B cell (primary cell): ENCODE measurements at regions not wholly inside any gene's neighbourhood (a gene's known extent, or its start where the extent isn't known, plus 50 kb on each side); places are given as distances from the start of the nearest gene placed in this dataset.

ENCODE experiments used
- ATAC-seq: fragments of 200-7000 bp; cut with Tn5 transposase; one replicate; pipeline ENCODE4 v1.10.0; 2021; ENCODE audit warnings: low read depth, mild to moderate bottlenecking, moderate number of reproducible peaks, moderate library complexity
- CTCF ChIA-PET: fragments of 350-600 bp; sonication (Branson Sonifier 250); formaldehyde crosslinking; loops from one replicate; lab custom pipeline; 2021; ENCODE audit warnings: antibody characterized with exemption, inconsistent platforms; lab: Charles Lee
- POLR2A ChIA-PET: fragments of 350-600 bp; sonication (Branson Sonifier 250); formaldehyde crosslinking; loops from one replicate; lab custom pipeline; 2021; ENCODE audit warnings: antibody characterized with exemption; lab: Charles Lee
- DNase-seq: peaks from one replicate; pipeline ENCODE4 v3.0.0; 2013
- H2AFZ ChIP-seq: 2 replicates; pipeline ENCODE4 v1.6.1; 2012; ENCODE audit warnings: mild to moderate bottlenecking, low read depth, low read length; ENCODE audit not compliant: insufficient read depth, poor library complexity, severe bottlenecking
- H3K27ac ChIP-seq, 2 donors: 1 replicate in 1 of 2; 2 replicates in 1 of 2; pipeline ENCODE4 v1.5.1; 2012 to 2013; ENCODE audit warnings: low read length in 2 of 2, mild to moderate bottlenecking in 2 of 2, moderate library complexity in 1 of 2
- H3K27me3 ChIP-seq, 4 experiments: fragments of 200-600 bp in 1 of 4; sonication (generic) in 1 of 4; replicated peaks in 1 of 4; 1 replicate in 2 of 4; 2 replicates in 2 of 4; pipeline versions ENCODE4 v1.6.1 to v1.7.0; 2013 to 2016; ENCODE audit warnings: low read length in 3 of 4, mild to moderate bottlenecking in 2 of 4, mixed read lengths in 1 of 4, moderate library complexity in 1 of 4; ENCODE audit not compliant: insufficient read depth in 4 of 4, control insufficient read depth in 3 of 4; ENCODE audit errors: control extremely low read depth in 1 of 4
- H3K36me3 ChIP-seq, 2 experiments: replicated peaks in 1 of 2; 1 replicate in 1 of 2; 2 replicates in 1 of 2; pipeline versions ENCODE4 v1.6.1 to v1.7.1; 2013; ENCODE audit warnings: low read length in 1 of 2; ENCODE audit not compliant: insufficient read depth in 2 of 2, control insufficient read depth in 1 of 2; ENCODE audit errors: control extremely low read depth in 1 of 2, extremely low read depth in 1 of 2
- H3K4me1 ChIP-seq, 2 donors: fragments of 200-600 bp in 1 of 2; sonication (generic) in 1 of 2; 1 replicate in 1 of 2; 2 replicates in 1 of 2; pipeline versions ENCODE4 v1.5.1 to v1.6.1; 2013 to 2017; ENCODE audit warnings: low read length in 2 of 2; ENCODE audit not compliant: control insufficient read depth in 2 of 2, insufficient read depth in 2 of 2
- H3K4me2 ChIP-seq: replicated peaks from 2 replicates; pipeline ENCODE3; 2012; ENCODE audit warnings: mild to moderate bottlenecking, low read depth, low read length; ENCODE audit not compliant: poor library complexity, severe bottlenecking
- H3K4me3 ChIP-seq, 5 experiments: fragments of 200-600 bp in 1 of 5; sonication (generic) in 1 of 5; 1 replicate in 3 of 5; 2 replicates in 2 of 5; pipeline versions ENCODE4 v1.5.1 to v1.7.0; 2011 to 2016; ENCODE audit warnings: low read length in 4 of 5, mild to moderate bottlenecking in 4 of 5, low read depth in 2 of 5, control low read depth in 1 of 5, moderate library complexity in 1 of 5; ENCODE audit not compliant: insufficient read depth in 1 of 5; ENCODE audit errors: control extremely low read depth in 1 of 5, extremely low read depth in 1 of 5
- H3K79me2 ChIP-seq: fragments of 200-600 bp; sonication (generic); one replicate; pipeline ENCODE4 v1.6.0; 2016; ENCODE audit warnings: low read length; ENCODE audit not compliant: control insufficient read depth, insufficient read depth
- H3K9ac ChIP-seq: fragments of 200-600 bp; sonication (generic); 2 replicates; pipeline ENCODE4 v1.6.1; 2017; ENCODE audit warnings: mild to moderate bottlenecking, low read length, moderate library complexity
- H3K9me3 ChIP-seq, 3 donors: one replicate each; pipeline versions ENCODE4 v1.6.1 to v1.7.1; 2013; ENCODE audit warnings: low read length in 2 of 3; ENCODE audit not compliant: control insufficient read depth in 2 of 3, insufficient read depth in 1 of 3; ENCODE audit errors: control extremely low read depth in 1 of 3
- H4K20me1 ChIP-seq: 2 replicates; pipeline ENCODE4 v1.6.0; 2012; ENCODE audit warnings: mild to moderate bottlenecking, low read length; ENCODE audit not compliant: insufficient read depth, control insufficient read depth, poor library complexity, severe bottlenecking
- H3K27ac Mint-ChIP-seq: one replicate; pipeline ENCODE4 v1.8.0; 2021; ENCODE audit warnings: mixed read lengths
- H3K27me3 Mint-ChIP-seq: one replicate; pipeline ENCODE4 v1.8.0; 2021; ENCODE audit warnings: mixed read lengths
- H3K4me1 Mint-ChIP-seq: one replicate; pipeline ENCODE4 v1.8.0; 2021; ENCODE audit warnings: mixed read lengths
- H3K4me3 Mint-ChIP-seq: one replicate; pipeline ENCODE4 v1.8.0; 2021; ENCODE audit warnings: mixed read lengths
- H3K9me3 Mint-ChIP-seq: one replicate; pipeline ENCODE4 v1.8.0; 2022; ENCODE audit warnings: mixed read lengths; ENCODE audit not compliant: insufficient read depth
- EZH2 ChIP-seq: IDR thresholded peaks from 2 replicates; pipeline ENCODE4 v1.6.1; 2012; ENCODE audit warnings: borderline replicate concordance, low read depth, mild to moderate bottlenecking, moderate library complexity, low read length; ENCODE audit not compliant: insufficient read depth, poor library complexity, severe bottlenecking
- WGBS: methylation state at CpG from one replicate; pipeline ENCODE4 v1.1.5; 2013; ENCODE audit warnings: missing lambda C conversion rate; ENCODE audit not compliant: insufficient coverage; 5-methylcytosine and 5-hydroxymethylcytosine counted together
- intact Hi-C: fragments of 100-400 bp; cut with micrococcal nuclease; formaldehyde crosslinking; loops from one replicate; pipeline ENCODE4 v1.10.0; 2022
- TF ChIP-seq, protein P1 (sequence below): fragments of 200-600 bp; IDR thresholded peaks from one replicate; pipeline ENCODE4 v1.8.0; 2022; ENCODE audit warnings: antibody characterized with exemption, mild to moderate bottlenecking

DNA sequence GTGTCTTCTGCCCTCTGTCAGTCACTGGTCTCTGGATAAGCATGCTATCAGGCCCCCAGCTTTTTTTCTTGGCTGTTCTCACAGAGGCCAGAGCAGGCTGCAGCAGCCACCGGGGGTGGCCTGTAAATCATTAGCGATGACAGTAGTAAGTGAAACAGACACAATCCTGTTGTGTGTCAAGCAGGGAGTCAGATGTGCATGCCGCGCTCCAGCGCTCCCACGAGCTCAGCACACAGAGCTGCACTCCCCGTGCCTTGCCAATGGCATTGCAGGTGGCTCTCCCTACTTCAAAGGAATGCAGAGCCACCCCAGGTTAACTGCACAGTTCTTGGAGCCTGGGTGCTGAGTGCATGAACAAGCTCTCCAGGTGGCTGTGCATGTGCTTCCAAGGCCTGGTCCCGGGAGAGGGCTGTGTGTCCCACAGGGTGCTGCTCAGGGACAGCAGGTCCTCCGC lies 226.1 kb downstream of the GLRX3 start:
- Histone ChIP-seq H3K4me3 (no peak overlapping the region), H3K27me3 (no peaks in the 10 kb centered on the region), H3K4me1 (no peaks in the 10 kb centered on the region), H3K9ac (no peak overlapping the region), H3K4me2 (no peak overlapping the region), H3K27ac (no peak overlapping the region), H4K20me1 (no peaks in the 10 kb centered on the region), H2AFZ (no peak overlapping the region), H3K79me2 (no peaks in the 10 kb centered on the region), H3K9me3 (peaks cover 0 to 14% (median 0%) of the 10 kb centered on the region in 3 donors), H3K36me3 (no peaks in the 10 kb centered on the region)
- intact Hi-C loops: no loop called here
- WGBS: 71% methylated on average over 8 of the region's 9 CpGs
- no peak for TF ChIP-seq EZH2
- TF ChIP-seq, protein P1, sequence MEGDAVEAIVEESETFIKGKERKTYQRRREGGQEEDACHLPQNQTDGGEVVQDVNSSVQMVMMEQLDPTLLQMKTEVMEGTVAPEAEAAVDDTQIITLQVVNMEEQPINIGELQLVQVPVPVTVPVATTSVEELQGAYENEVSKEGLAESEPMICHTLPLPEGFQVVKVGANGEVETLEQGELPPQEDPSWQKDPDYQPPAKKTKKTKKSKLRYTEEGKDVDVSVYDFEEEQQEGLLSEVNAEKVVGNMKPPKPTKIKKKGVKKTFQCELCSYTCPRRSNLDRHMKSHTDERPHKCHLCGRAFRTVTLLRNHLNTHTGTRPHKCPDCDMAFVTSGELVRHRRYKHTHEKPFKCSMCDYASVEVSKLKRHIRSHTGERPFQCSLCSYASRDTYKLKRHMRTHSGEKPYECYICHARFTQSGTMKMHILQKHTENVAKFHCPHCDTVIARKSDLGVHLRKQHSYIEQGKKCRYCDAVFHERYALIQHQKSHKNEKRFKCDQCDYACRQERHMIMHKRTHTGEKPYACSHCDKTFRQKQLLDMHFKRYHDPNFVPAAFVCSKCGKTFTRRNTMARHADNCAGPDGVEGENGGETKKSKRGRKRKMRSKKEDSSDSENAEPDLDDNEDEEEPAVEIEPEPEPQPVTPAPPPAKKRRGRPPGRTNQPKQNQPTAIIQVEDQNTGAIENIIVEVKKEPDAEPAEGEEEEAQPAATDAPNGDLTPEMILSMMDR: no peak
- no peak for ATAC-seq
- no peaks in the 10 kb centered on the region for H3K4me1 Mint-ChIP-seq
- H3K27ac Mint-ChIP-seq: no peak overlapping the region
- no peak for DNase-seq
- ChIA-PET CTCF (no interaction called here), POLR2A (no interaction called here)
- peaks cover 3% of the 10 kb centered on the region for H3K27me3 Mint-ChIP-seq
- peaks cover 2% of the 10 kb centered on the region for H3K9me3 Mint-ChIP-seq
- H3K4me3 Mint-ChIP-seq: no peak overlapping the region

DNA sequence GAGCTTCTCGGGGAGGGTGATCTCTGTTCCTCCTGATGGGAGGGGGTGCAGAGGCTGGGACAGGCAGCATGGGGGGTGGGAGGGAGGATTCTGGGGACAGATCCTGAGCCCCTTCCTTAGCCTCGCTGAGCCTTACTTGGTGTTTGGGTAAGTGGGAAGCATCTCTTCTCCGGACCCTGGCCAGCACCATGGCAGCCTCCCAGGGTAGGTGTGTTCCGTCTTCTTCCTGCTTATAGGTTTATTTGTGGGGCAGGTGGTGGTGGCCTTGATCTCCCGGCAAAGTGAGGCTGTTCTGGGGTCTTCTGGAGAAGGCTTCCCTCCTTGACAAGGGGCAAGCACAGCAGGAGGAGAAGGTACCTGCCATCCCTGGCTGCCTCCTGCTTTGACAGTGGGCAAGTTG lies 226.9 kb downstream of the GLRX3 start:
- no peak for DNase-seq
- CTCF ChIA-PET: no interaction called here
- POLR2A ChIA-PET: no interaction called here

More for the DNA sequence above, 226.9 kb downstream of the GLRX3 start:
- Histone ChIP-seq H3K27ac (no peak overlapping the region), H3K27me3 (no peaks in the 10 kb centered on the region), H3K4me1 (no peaks in the 10 kb centered on the region), H2AFZ (no peak overlapping the region), H3K9me3 (peaks cover 0 to 12% (median 0%) of the 10 kb centered on the region in 3 donors), H3K36me3 (no peaks in the 10 kb centered on the region), H3K79me2 (no peaks in the 10 kb centered on the region), H3K4me2 (no peak overlapping the region), H4K20me1 (no peaks in the 10 kb centered on the region), H3K9ac (no peak overlapping the region), H3K4me3 (no peak overlapping the region)
- WGBS: 95% methylated on average over 5 of the region's 5 CpGs
- Mint-ChIP-seq H3K4me3 (no peak overlapping the region), H3K27ac (no peak overlapping the region), H3K27me3 (peaks cover 3% of the 10 kb centered on the region), H3K4me1 (no peaks in the 10 kb centered on the region), H3K9me3 (peaks cover 2% of the 10 kb centered on the region)
- no peak for TF ChIP-seq EZH2
- TF ChIP-seq, protein P1: no peak
- no peak for ATAC-seq
- intact Hi-C loops: no loop called here
